SK-N-SH treated with all-trans-retinoic acid at 6 μM for 48 hours (cell line): ENCODE measurements at regions not wholly inside any gene's neighbourhood (a gene's known extent, or its start where the extent isn't known, plus 50 kb on each side); places are given as distances from the start of the nearest gene placed in this dataset.

Experiments used
- ATAC-seq: fragments of 200-7000 bp; cut with Tn5 transposase; 3 replicates; pipeline ENCODE4 v1.9.1; 2020; ENCODE audit warnings: mild to moderate bottlenecking, moderate library complexity
- ARNTL ChIP-seq: fragments of 450-650 bp; formaldehyde crosslinking; IDR thresholded peaks from 2 replicates; pipeline ENCODE4 v1.5.0; 2020; ENCODE audit warnings: low read depth, mild to moderate bottlenecking, moderate library complexity, borderline replicate concordance
- BACH2 ChIP-seq: fragments of 250-450 bp; sonication (Bioruptor Pico); IDR thresholded peaks from 2 replicates; pipeline ENCODE4 v1.9.0; 2021; ENCODE audit warnings: mild to moderate bottlenecking, borderline replicate concordance
- CSDC2 ChIP-seq: fragments of 250-450 bp; sonication (Bioruptor Pico); IDR thresholded peaks from 2 replicates; pipeline ENCODE4 v1.5.0; 2020; ENCODE audit warnings: mild to moderate bottlenecking, moderate library complexity
- ESRRG ChIP-seq: fragments of 250-450 bp; sonication (Bioruptor Pico); IDR thresholded peaks from 2 replicates; pipeline ENCODE4 v1.6.1; 2021; ENCODE audit warnings: mild to moderate bottlenecking
- GLIS3 ChIP-seq: fragments of 250-450 bp; sonication (Bioruptor Pico); IDR thresholded peaks from 2 replicates; pipeline ENCODE4 v1.5.0; 2020; ENCODE audit warnings: mild to moderate bottlenecking, moderate library complexity
- ISL1 ChIP-seq: fragments of 250-450 bp; sonication (Bioruptor Pico); IDR thresholded peaks from 2 replicates; pipeline ENCODE4 v2.1.2; 2022; ENCODE audit warnings: mild to moderate bottlenecking, moderate library complexity
- OSR1 ChIP-seq: fragments of 250-450 bp; sonication (Bioruptor Pico); IDR thresholded peaks from 2 replicates; pipeline ENCODE4 v1.8.0; 2022; ENCODE audit warnings: moderate library complexity, mild to moderate bottlenecking, inconsistent platforms
- PPARA ChIP-seq: fragments of 250-450 bp; sonication (Bioruptor Pico); IDR thresholded peaks from 2 replicates; pipeline ENCODE4 v1.5.0; 2020; ENCODE audit warnings: mild to moderate bottlenecking, borderline replicate concordance
- RARB ChIP-seq: fragments of 250-450 bp; sonication (Bioruptor Pico); IDR thresholded peaks from 2 replicates; pipeline ENCODE4 v1.8.0; 2021; ENCODE audit warnings: mild to moderate bottlenecking, moderate library complexity
- SNAI2 ChIP-seq: fragments of 250-450 bp; sonication (Bioruptor Pico); IDR thresholded peaks from 2 replicates; pipeline ENCODE4 v1.5.0; 2020; ENCODE audit warnings: mild to moderate bottlenecking, moderate library complexity
- TCF4 ChIP-seq: fragments of 250-450 bp; sonication (Bioruptor Pico); IDR thresholded peaks from 2 replicates; pipeline ENCODE4 v1.8.0; 2021; ENCODE audit warnings: mild to moderate bottlenecking, moderate library complexity, borderline replicate concordance
- TOX ChIP-seq: fragments of 250-450 bp; sonication (Bioruptor Pico); IDR thresholded peaks from 2 replicates; pipeline ENCODE4 v1.8.0; 2021; ENCODE audit warnings: mild to moderate bottlenecking, moderate library complexity, borderline replicate concordance
- ZC3H10 ChIP-seq: fragments of 250-450 bp; sonication (Bioruptor Pico); IDR thresholded peaks from 2 replicates; pipeline ENCODE4 v1.5.1; 2021; ENCODE audit warnings: mild to moderate bottlenecking, moderate library complexity
- ZFP3 ChIP-seq: fragments of 250-450 bp; sonication (Bioruptor Pico); IDR thresholded peaks from 2 replicates; pipeline ENCODE4 v1.5.0; 2020; ENCODE audit warnings: mild to moderate bottlenecking, moderate library complexity
- ZFP30 ChIP-seq: fragments of 450-650 bp; formaldehyde crosslinking; IDR thresholded peaks from 2 replicates; pipeline ENCODE4 v1.5.0; 2022; ENCODE audit warnings: mild to moderate bottlenecking, moderate library complexity
- ZNF565 ChIP-seq: fragments of 450-650 bp; formaldehyde crosslinking; conservative IDR thresholded peaks from 2 replicates; pipeline ENCODE4 v1.5.0; 2020; ENCODE audit warnings: low read depth, mild to moderate bottlenecking, moderate library complexity
- ZNF70 ChIP-seq: fragments of 450-650 bp; formaldehyde crosslinking; IDR thresholded peaks from 2 replicates; pipeline ENCODE4 v1.5.0; 2020; ENCODE audit warnings: mild to moderate bottlenecking, moderate library complexity
- ZNF8 ChIP-seq: fragments of 450-650 bp; formaldehyde crosslinking; IDR thresholded peaks from 2 replicates; pipeline ENCODE4 v1.5.0; 2020; ENCODE audit warnings: mild to moderate bottlenecking, moderate library complexity
- TF ChIP-seq, protein P1 (sequence below): fragments of 250-450 bp; sonication (Bioruptor Pico); IDR thresholded peaks from 2 replicates; pipeline ENCODE4 v1.8.0; 2020; ENCODE audit warnings: mild to moderate bottlenecking, moderate library complexity, borderline replicate concordance
- TF ChIP-seq, protein P2 (sequence below): fragments of 250-450 bp; sonication (Bioruptor Pico); IDR thresholded peaks from 2 replicates; pipeline ENCODE4 v1.5.0; 2020; ENCODE audit warnings: mild to moderate bottlenecking, moderate library complexity
- TF ChIP-seq, protein P3 (sequence below): fragments of 250-450 bp; sonication (Bioruptor Pico); IDR thresholded peaks from 2 replicates; pipeline ENCODE4 v1.8.0; 2021; ENCODE audit warnings: low read depth, mild to moderate bottlenecking, moderate library complexity, borderline replicate concordance
- TF ChIP-seq, protein P4 (sequence below): fragments of 250-450 bp; sonication (Bioruptor Pico); IDR thresholded peaks from 2 replicates; pipeline ENCODE4 v1.5.1; 2021; ENCODE audit warnings: mild to moderate bottlenecking, moderate library complexity

DNA sequence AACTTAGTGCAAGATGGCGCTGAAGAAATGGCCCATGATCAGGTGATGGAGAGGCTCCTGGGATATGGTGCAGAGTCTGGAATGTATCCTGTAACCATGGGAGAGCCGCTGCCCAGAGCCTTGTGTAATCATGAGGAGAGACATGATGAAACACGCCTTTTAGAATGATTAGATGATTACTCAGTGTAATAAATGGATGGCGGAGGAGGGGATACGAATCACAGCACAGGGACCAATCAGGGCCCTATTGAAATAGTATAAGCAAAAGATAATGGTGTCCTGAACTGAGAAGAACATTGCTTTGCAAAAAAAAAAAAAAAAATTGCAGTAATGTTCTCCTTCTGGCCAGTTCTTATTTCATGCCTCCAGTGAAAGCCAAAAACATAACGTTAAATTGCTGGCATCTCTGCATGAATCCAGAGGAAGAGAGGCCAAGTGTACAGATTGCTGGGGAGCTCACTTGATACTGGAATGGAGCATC, 668.5 kb upstream of the AUTS2 start:
- ATAC-seq = no peak
- TF ChIP-seq, protein P1, sequence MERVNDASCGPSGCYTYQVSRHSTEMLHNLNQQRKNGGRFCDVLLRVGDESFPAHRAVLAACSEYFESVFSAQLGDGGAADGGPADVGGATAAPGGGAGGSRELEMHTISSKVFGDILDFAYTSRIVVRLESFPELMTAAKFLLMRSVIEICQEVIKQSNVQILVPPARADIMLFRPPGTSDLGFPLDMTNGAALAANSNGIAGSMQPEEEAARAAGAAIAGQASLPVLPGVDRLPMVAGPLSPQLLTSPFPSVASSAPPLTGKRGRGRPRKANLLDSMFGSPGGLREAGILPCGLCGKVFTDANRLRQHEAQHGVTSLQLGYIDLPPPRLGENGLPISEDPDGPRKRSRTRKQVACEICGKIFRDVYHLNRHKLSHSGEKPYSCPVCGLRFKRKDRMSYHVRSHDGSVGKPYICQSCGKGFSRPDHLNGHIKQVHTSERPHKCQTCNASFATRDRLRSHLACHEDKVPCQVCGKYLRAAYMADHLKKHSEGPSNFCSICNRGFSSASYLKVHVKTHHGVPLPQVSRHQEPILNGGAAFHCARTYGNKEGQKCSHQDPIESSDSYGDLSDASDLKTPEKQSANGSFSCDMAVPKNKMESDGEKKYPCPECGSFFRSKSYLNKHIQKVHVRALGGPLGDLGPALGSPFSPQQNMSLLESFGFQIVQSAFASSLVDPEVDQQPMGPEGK (CRISPR knock-in tag) = no peak
- TF ChIP-seq ZFP3 (CRISPR knock-in tag) (no peak), ARNTL (no peak), TCF4 (CRISPR knock-in tag) (no peak), ISL1 (no peak), ZFP30 (CRISPR knock-in tag) (no peak), TOX (CRISPR knock-in tag) (no peak), ZNF8 (CRISPR knock-in tag) (no peak), PPARA (no peak), ESRRG (no peak), OSR1 (CRISPR knock-in tag) (no peak), ZC3H10 (CRISPR knock-in tag) (no peak), GLIS3 (CRISPR knock-in tag) (no peak), ZNF70 (CRISPR knock-in tag) (no peak), ZNF565 (no peak), RARB (CRISPR knock-in tag) (no peak), CSDC2 (CRISPR knock-in tag) (no peak)
- TF ChIP-seq, protein P2, sequence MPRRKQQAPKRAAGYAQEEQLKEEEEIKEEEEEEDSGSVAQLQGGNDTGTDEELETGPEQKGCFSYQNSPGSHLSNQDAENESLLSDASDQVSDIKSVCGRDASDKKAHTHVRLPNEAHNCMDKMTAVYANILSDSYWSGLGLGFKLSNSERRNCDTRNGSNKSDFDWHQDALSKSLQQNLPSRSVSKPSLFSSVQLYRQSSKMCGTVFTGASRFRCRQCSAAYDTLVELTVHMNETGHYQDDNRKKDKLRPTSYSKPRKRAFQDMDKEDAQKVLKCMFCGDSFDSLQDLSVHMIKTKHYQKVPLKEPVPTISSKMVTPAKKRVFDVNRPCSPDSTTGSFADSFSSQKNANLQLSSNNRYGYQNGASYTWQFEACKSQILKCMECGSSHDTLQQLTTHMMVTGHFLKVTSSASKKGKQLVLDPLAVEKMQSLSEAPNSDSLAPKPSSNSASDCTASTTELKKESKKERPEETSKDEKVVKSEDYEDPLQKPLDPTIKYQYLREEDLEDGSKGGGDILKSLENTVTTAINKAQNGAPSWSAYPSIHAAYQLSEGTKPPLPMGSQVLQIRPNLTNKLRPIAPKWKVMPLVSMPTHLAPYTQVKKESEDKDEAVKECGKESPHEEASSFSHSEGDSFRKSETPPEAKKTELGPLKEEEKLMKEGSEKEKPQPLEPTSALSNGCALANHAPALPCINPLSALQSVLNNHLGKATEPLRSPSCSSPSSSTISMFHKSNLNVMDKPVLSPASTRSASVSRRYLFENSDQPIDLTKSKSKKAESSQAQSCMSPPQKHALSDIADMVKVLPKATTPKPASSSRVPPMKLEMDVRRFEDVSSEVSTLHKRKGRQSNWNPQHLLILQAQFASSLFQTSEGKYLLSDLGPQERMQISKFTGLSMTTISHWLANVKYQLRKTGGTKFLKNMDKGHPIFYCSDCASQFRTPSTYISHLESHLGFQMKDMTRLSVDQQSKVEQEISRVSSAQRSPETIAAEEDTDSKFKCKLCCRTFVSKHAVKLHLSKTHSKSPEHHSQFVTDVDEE (CRISPR knock-in tag) = no peak
- TF ChIP-seq, protein P3, sequence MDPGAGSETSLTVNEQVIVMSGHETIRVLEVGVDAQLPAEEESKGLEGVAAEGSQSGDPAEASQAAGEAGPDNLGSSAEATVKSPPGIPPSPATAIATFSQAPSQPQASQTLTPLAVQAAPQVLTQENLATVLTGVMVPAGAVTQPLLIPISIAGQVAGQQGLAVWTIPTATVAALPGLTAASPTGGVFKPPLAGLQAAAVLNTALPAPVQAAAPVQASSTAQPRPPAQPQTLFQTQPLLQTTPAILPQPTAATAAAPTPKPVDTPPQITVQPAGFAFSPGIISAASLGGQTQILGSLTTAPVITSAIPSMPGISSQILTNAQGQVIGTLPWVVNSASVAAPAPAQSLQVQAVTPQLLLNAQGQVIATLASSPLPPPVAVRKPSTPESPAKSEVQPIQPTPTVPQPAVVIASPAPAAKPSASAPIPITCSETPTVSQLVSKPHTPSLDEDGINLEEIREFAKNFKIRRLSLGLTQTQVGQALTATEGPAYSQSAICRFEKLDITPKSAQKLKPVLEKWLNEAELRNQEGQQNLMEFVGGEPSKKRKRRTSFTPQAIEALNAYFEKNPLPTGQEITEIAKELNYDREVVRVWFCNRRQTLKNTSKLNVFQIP (CRISPR knock-in tag) = no peak
- TF ChIP-seq, protein P4, sequence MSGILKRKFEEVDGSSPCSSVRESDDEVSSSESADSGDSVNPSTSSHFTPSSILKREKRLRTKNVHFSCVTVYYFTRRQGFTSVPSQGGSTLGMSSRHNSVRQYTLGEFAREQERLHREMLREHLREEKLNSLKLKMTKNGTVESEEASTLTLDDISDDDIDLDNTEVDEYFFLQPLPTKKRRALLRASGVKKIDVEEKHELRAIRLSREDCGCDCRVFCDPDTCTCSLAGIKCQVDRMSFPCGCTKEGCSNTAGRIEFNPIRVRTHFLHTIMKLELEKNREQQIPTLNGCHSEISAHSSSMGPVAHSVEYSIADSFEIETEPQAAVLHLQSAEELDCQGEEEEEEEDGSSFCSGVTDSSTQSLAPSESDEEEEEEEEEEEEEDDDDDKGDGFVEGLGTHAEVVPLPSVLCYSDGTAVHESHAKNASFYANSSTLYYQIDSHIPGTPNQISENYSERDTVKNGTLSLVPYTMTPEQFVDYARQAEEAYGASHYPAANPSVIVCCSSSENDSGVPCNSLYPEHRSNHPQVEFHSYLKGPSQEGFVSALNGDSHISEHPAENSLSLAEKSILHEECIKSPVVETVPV (CRISPR knock-in tag) = no peak
- TF ChIP-seq, all 23 proteins: peak for 0

DNA sequence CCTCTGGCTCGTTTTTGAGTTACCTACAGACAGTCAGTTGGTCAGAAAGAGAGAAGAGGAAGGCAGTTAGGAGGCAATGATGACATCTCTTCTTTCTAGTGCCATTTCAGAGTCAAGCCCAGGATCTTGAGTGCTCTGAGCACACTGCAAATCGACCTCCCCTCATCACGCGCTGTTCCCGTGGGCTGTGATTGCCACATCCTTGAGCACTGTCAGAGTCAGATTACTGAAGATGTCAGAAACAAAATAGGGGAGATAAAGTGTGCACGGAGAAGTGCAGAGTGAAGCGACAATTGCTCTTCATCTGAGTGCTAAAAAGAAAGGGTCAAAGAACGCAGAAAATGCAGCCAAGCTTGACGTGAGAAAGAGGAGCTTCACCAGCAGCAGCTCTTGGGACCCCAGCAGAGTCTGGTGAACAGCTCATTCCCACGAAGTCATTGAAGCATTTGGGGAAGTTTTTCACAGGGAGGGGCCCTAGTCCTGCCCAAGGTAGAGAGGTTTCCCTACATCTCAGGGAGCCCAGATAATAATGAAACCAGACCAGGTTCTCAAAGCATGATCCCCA, 661.7 kb upstream of the AUTS2 start:
- no peak for ATAC-seq
- TF ChIP-seq SNAI2 (CRISPR knock-in tag) = no peak
- TF ChIP-seq ZC3H10 (CRISPR knock-in tag) = no peak
- TF ChIP-seq PPARA = no peak
- TF ChIP-seq, protein P4 (CRISPR knock-in tag) = no peak
- no peak for TF ChIP-seq TCF4 (CRISPR knock-in tag)
- TF ChIP-seq ISL1 = no peak
- TF ChIP-seq BACH2 (CRISPR knock-in tag) = no peak
- TF ChIP-seq ZFP3 (CRISPR knock-in tag) = no peak
- TF ChIP-seq, all 23 proteins: peak for 0

DNA sequence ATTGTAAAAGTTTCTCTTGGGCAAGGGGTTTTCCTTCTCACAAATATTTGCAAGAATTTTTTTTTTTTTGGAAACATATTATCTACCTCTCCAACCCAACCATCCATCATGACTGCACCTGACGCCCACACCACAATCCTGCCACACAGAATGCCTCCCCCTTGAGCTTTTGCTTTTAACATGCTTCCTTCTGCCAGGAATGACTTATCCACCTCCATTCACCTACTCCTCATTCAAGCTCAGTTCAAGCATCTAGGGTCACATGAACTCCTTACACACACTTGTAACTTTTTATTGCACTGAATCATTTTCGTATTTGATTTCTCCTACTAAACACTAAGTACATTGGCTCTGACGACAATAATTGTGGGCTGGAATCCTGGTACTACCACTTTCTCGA, 660.1 kb upstream of the AUTS2 start:
- ATAC-seq = no peak
- no peak for TF ChIP-seq ZNF70 (CRISPR knock-in tag)
- TF ChIP-seq TOX (CRISPR knock-in tag) = no peak
- no peak for TF ChIP-seq ZNF565
